Lung (tissue), 11 donors: ENCODE measurements at regions not wholly inside any gene's neighbourhood (a gene's known extent, or its start where the extent isn't known, plus 50 kb on each side); places are given as distances from the start of the nearest gene placed in this dataset.

Experiments
- ATAC-seq: fragments of 200-7000 bp; cut with Tn5 transposase; one replicate; pipeline ENCODE4 v1.9.1; 2020; ENCODE audit warnings: moderate number of reproducible peaks; ENCODE audit not compliant: insufficient read depth, low FRiP score
- DNase-seq, 3 donors: peaks; one replicate each; pipeline ENCODE4 v3.0.0-alpha.2; 2013 to 2017
- H3K27ac ChIP-seq, 2 donors: one replicate each; pipeline ENCODE4 v1.5.1; 2013; ENCODE audit warnings: mild to moderate bottlenecking in 2 of 2, moderate library complexity in 2 of 2, control low read depth in 1 of 2, inconsistent platforms in 1 of 2, low read depth in 1 of 2, low read length in 1 of 2
- H3K27me3 ChIP-seq, 3 donors: one replicate each; pipeline ENCODE4 v1.5.1; 2013; ENCODE audit warnings: low read length in 2 of 3; ENCODE audit not compliant: control insufficient read depth in 3 of 3, insufficient read depth in 3 of 3
- H3K36me3 ChIP-seq, 4 donors: one replicate each; pipeline ENCODE4 v1.5.1; 2013; ENCODE audit warnings: low read length in 4 of 4, mild to moderate bottlenecking in 1 of 4, moderate library complexity in 1 of 4; ENCODE audit not compliant: control insufficient read depth in 4 of 4, insufficient read depth in 4 of 4
- H3K4me1 ChIP-seq, 5 donors: one replicate each; pipeline ENCODE4 v1.5.1; 2013; ENCODE audit warnings: low read length in 5 of 5, mild to moderate bottlenecking in 2 of 5, moderate library complexity in 1 of 5; ENCODE audit not compliant: control insufficient read depth in 5 of 5, insufficient read depth in 5 of 5
- H3K4me3 ChIP-seq: one replicate; pipeline ENCODE4 v1.5.1; 2013; ENCODE audit warnings: mild to moderate bottlenecking, control low read depth, moderate library complexity
- H3K9ac ChIP-seq, 2 donors: one replicate each; pipeline ENCODE4 v1.5.1; 2013; ENCODE audit warnings: low read length in 2 of 2, control low read depth in 1 of 2; ENCODE audit not compliant: insufficient read depth in 1 of 2
- H3K9me3 ChIP-seq, 4 donors: one replicate each; pipeline ENCODE4 v1.5.1; 2013; ENCODE audit warnings: low read length in 3 of 4, mild to moderate bottlenecking in 1 of 4, moderate library complexity in 1 of 4; ENCODE audit not compliant: control insufficient read depth in 4 of 4, insufficient read depth in 3 of 4
- CTCF ChIP-seq: IDR thresholded peaks from 2 replicates; pipeline ENCODE4 v1.5.1; 2012; ENCODE audit warnings: mild to moderate bottlenecking; ENCODE audit errors: control extremely low read depth, extremely low read depth
- WGBS, 2 donors: extraction: QIAGEN DNeasy Blood & Tissue Kit; methylation state at CpG; one replicate each; pipeline ENCODE4 v1.1.7; 2013; 5-methylcytosine and 5-hydroxymethylcytosine counted together
- donor health status: control.
- donor health status: control.
- donor health status: Bipolar disorder and iron deficiency.
- donor health status: healthy.
- donor health status: DM: yes; HTN: yes; CAD: no.

GRCh38 chr1:229086686-229087085 lies 184.2 kb upstream of the RAB4A start:
- Histone ChIP-seq H3K36me3 (no peaks in the 10 kb centered on the region), H3K9ac (no peak overlapping the region), H3K27ac (no peak overlapping the region), H3K27me3 (no peaks in the 10 kb centered on the region), H3K4me1 (no peaks in the 10 kb centered on the region), H3K4me3 (no peak overlapping the region), H3K9me3 (peaks cover 0 to 10% (median 0%) of the 10 kb centered on the region in 4 donors)
- WGBS, 2 donors, result 8 to 9% methylated on average over 1 of the region's 1 CpG
- TF ChIP-seq CTCF, result no peak
- ATAC-seq (no peak), DNase-seq (no peak)

GRCh38 chr1:229087339-229087738 lies 183.6 kb upstream of the RAB4A start:
- no peak for ATAC-seq
- DNase-seq, result no peak
- Histone ChIP-seq H3K4me1 (peaks cover 0 to 1% (median 0%) of the 10 kb centered on the region in 5 donors), H3K4me3 (no peak overlapping the region), H3K27ac (no peak overlapping the region), H3K36me3 (no peaks in the 10 kb centered on the region), H3K27me3 (no peaks in the 10 kb centered on the region), H3K9ac (no peak overlapping the region), H3K9me3 (peaks cover 0 to 6% (median 0%) of the 10 kb centered on the region in 4 donors)
- WGBS, 2 donors, result 85 to 91% methylated on average over 5 of the region's 5 CpGs
- TF ChIP-seq CTCF, result no peak

GRCh38 chr1:229087906-229088305 lies 183.0 kb upstream of the RAB4A start:
- H3K9me3 ChIP-seq, result peaks cover 0 to 6% (median 0%) of the 10 kb centered on the region in 4 donors

More at GRCh38 chr1:229087906-229088305, 183.0 kb upstream of the RAB4A start:
- Histone ChIP-seq H3K27me3 (no peaks in the 10 kb centered on the region), H3K4me1 (peaks cover 0 to 7% (median 2%) of the 10 kb centered on the region in 5 donors), H3K9ac (no peak overlapping the region), H3K36me3 (no peaks in the 10 kb centered on the region), H3K4me3 (no peak overlapping the region), H3K27ac (no peak overlapping the region)
- 93 to 94% methylated on average over 14 of the region's 14 CpGs for WGBS, 2 donors
- TF ChIP-seq CTCF, result no peak
- ATAC-seq (no peak), DNase-seq (no peak)
